Esophagus muscularis mucosa (tissue), 4 donors: ENCODE measurements at regions not wholly inside any gene's neighbourhood (a gene's known extent, or its start where the extent isn't known, plus 50 kb on each side); places are given as distances from the start of the nearest gene placed in this dataset.

ENCODE experiments used
- DNase-seq: peaks from one replicate; pipeline ENCODE4 v3.0.0-alpha.2; 2017; ENCODE audit errors: extremely low spot score
- H3K27ac ChIP-seq, 4 donors: fragments of 200-600 bp; sonication (generic); replicated peaks in 1 of 4; 1 replicate in 3 of 4; 2 replicates in 1 of 4; pipeline ENCODE4 v1.5.1; 2016 to 2019; ENCODE audit warnings: mild to moderate bottlenecking in 1 of 4
- H3K27me3 ChIP-seq, 4 donors: fragments of 200-600 bp; sonication (generic); one replicate each; pipeline versions ENCODE4 v1.5.1 to v1.6.0; 2016 to 2019
- H3K36me3 ChIP-seq, 4 donors: fragments of 200-600 bp; sonication (generic); one replicate each; pipeline ENCODE4 v1.5.1; 2016 to 2019
- H3K4me1 ChIP-seq, 4 donors: fragments of 200-600 bp; sonication (generic); one replicate each; pipeline ENCODE4 v1.5.1; 2016 to 2019
- H3K4me3 ChIP-seq, 4 donors: fragments of 200-600 bp; sonication (generic); 1 replicate in 2 of 4; 2 replicates in 2 of 4; pipeline ENCODE4 v1.5.1; 2016 to 2019; ENCODE audit warnings: mild to moderate bottlenecking in 4 of 4, moderate library complexity in 1 of 4
- H3K9me3 ChIP-seq, 4 donors: fragments of 200-600 bp; sonication (generic); 1 replicate in 3 of 4; 2 replicates in 1 of 4; pipeline ENCODE4 v1.5.1; 2016 to 2019
- EP300 ChIP-seq: sonication (generic); formaldehyde crosslinking; IDR thresholded peaks from one replicate; pipeline ENCODE4 v1.6.1; 2017; ENCODE audit warnings: antibody characterized with exemption
- POLR2A ChIP-seq: fragments of 450-650 bp; IDR thresholded peaks from one replicate; pipeline ENCODE4 v1.6.1; 2017; ENCODE audit warnings: antibody characterized with exemption, moderate library complexity, mild to moderate bottlenecking, low read depth
- POLR2AphosphoS5 ChIP-seq, 2 donors: sonication (generic); formaldehyde crosslinking; IDR thresholded peaks; one replicate each; pipeline ENCODE4 v1.6.1; 2017; ENCODE audit warnings: antibody characterized with exemption in 2 of 2
- WGBS: methylation state at CpG from one replicate; pipeline ENCODE4 v1.1.5; 2018; 5-methylcytosine and 5-hydroxymethylcytosine counted together
- intact Hi-C: fragments of 100-400 bp; cut with DNase I; formaldehyde crosslinking; loops from one replicate; pipeline ENCODE4 v1.15.1; 2023
- TF ChIP-seq, protein P1 (sequence below), 3 experiments: fragments of 200-600 bp in 2 of 3; fragments of 450-650 bp in 1 of 3; sonication (generic) in 2 of 3; IDR thresholded peaks; one replicate each; pipeline ENCODE4 v1.5.1; 2017 to 2019; ENCODE audit warnings: antibody characterized with exemption in 3 of 3, mild to moderate bottlenecking in 2 of 3, moderate library complexity in 1 of 3

DNA sequence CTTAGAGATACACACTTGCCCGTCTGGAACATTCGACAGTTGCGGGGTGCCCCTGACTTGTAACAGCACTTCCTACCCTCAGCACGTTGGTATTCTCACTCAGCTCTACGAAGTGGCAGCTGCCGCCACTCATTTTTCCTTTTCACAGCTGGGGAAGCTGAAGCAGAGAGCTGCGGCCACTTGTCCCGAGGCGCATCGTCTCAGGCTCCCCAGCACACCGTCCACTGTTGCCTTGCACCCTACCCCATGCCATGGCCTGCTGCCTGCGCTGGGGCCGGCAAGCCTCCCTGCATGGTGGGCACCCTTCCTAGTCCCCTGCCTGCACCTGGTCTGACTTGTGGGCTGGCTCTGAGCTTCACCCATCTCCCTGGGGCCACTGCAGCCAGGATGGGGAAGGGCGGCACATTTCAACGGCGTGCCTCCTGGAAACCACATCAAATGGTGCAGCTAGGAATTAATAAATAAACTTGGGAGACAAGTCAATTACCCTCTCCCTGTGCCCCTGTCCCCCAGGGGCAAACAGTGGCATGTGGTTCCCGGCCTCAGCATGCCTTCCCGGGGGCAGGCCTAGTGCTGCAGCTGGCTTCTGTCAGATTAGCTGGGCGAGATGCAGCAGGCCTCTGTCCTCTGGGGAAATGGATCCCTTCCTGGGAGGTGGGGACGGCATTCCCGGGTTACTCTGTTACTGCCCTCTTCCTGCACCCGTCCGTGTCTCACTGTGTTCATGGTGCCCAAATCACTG, 64.7 kb upstream of the HAAO start:
- H3K9me3 ChIP-seq: peaks cover 0 to 7% (median 0%) of the 10 kb centered on the region in 4 donors
- no peak for DNase-seq
- intact Hi-C loops: loop anchor here (5.0 to 10.0 kb wide), 2 partner anchors 90 to 628 kb away; no protein-coding TSS in a partner anchor
- H3K27ac ChIP-seq: no peak overlapping the region
- TF ChIP-seq POLR2AphosphoS5 (IDR thresholded peaks at IDR 0.05) (no peak), POLR2A (no peak), EP300 (no peak)
- TF ChIP-seq, protein P1, sequence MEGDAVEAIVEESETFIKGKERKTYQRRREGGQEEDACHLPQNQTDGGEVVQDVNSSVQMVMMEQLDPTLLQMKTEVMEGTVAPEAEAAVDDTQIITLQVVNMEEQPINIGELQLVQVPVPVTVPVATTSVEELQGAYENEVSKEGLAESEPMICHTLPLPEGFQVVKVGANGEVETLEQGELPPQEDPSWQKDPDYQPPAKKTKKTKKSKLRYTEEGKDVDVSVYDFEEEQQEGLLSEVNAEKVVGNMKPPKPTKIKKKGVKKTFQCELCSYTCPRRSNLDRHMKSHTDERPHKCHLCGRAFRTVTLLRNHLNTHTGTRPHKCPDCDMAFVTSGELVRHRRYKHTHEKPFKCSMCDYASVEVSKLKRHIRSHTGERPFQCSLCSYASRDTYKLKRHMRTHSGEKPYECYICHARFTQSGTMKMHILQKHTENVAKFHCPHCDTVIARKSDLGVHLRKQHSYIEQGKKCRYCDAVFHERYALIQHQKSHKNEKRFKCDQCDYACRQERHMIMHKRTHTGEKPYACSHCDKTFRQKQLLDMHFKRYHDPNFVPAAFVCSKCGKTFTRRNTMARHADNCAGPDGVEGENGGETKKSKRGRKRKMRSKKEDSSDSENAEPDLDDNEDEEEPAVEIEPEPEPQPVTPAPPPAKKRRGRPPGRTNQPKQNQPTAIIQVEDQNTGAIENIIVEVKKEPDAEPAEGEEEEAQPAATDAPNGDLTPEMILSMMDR (IDR thresholded peaks at IDR 0.05): no peak
- H3K36me3 ChIP-seq: no peaks in the 10 kb centered on the region
- H3K4me1 ChIP-seq: peaks cover 17 to 33% (median 31%) of the 10 kb centered on the region in 4 donors
- H3K27me3 ChIP-seq: no peaks in the 10 kb centered on the region
- no peak overlapping the region for H3K4me3 ChIP-seq
- 93% methylated on average over 23 of the region's 23 CpGs for WGBS

DNA sequence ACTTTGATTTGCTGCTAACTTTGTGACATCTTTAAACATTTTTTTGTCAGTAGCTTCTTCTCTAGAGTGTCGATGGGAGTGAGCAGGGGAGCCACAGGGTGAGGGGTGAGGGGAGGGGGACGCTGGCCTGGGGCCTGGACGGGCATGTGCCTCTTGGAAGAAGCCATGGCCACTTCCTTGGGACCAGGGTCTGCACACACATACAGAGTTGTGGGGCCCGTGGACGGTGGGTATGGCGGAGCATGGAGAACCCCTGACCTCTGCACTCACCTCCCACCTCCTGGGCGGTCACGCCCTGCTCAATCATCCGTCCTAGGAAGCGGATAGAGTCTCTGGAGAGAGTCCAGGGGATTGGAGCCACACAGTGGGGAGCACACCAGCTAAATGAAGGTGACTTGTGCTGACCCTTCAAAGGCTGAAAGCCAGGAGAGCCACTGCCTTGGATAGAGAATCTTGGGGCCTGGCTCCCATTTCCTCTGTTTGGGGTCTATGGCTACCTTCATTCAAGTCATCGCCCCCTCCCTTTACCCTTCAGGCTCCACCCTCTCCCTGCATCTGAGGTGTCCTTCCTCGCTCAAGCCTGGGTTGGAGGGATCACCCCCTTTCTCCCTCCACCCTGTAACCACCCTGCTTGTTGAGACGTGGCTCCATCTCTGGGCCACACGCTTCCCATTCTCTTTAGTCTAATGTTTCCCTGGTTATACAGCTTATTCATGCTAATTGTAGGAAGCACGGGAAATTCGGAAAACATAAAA, 63.9 kb upstream of the HAAO start:
- Histone ChIP-seq H3K9me3 (peaks cover 0 to 7% (median 0%) of the 10 kb centered on the region in 4 donors), H3K4me1 (peaks cover 17 to 39% (median 37%) of the 10 kb centered on the region in 4 donors), H3K27ac (no peak overlapping the region), H3K4me3 (no peak overlapping the region), H3K27me3 (no peaks in the 10 kb centered on the region), H3K36me3 (no peaks in the 10 kb centered on the region)
- intact Hi-C loops: loop anchor here (5.0 to 10.0 kb wide), 2 partner anchors 91 to 629 kb away; no protein-coding TSS in a partner anchor
- TF ChIP-seq EP300: no peak
- no peak for TF ChIP-seq POLR2A
- no peak for TF ChIP-seq POLR2AphosphoS5 (IDR thresholded peaks at IDR 0.05)
- TF ChIP-seq, protein P1 (IDR thresholded peaks at IDR 0.05): no peak
- DNase-seq: no peak
- WGBS: 91% methylated on average over 16 of the region's 16 CpGs

- DNase-seq: no peak
- intact Hi-C loops: loop anchor here (5.0 to 10.0 kb wide), 2 partner anchors 92 to 629 kb away; no protein-coding TSS in a partner anchor
- no peak for TF ChIP-seq EP300
- TF ChIP-seq, protein P1 (IDR thresholded peaks at IDR 0.05): no peak
- no peak for TF ChIP-seq POLR2AphosphoS5 (IDR thresholded peaks at IDR 0.05)
- no peak for TF ChIP-seq POLR2A
- Histone ChIP-seq H3K4me3 (no peak overlapping the region), H3K9me3 (peaks cover 0 to 7% (median 0%) of the 10 kb centered on the region in 4 donors), H3K4me1 (peaks cover 17 to 44% (median 40%) of the 10 kb centered on the region in 4 donors), H3K36me3 (no peaks in the 10 kb centered on the region), H3K27ac (peak overlapping the region; percentile 70 to 81 (median 77)), H3K27me3 (no peaks in the 10 kb centered on the region)
- 70% methylated on average over 10 of the region's 11 CpGs for WGBS
Observed at GRCh38 chr2:42855221-42855970, 63.0 kb upstream of the HAAO start.

- H3K27ac ChIP-seq: peak overlapping the region; percentile 70 to 81 (median 77)
Observed at GRCh38 chr2:42854207-42854818, 61.9 kb upstream of the HAAO start.

More at GRCh38 chr2:42854207-42854818, 61.9 kb upstream of the HAAO start:
- Histone ChIP-seq H3K4me3 (no peak overlapping the region), H3K9me3 (peaks cover 0 to 7% (median 0%) of the 10 kb centered on the region in 4 donors), H3K27me3 (no peaks in the 10 kb centered on the region), H3K4me1 (peaks cover 17 to 46% (median 40%) of the 10 kb centered on the region in 4 donors), H3K36me3 (no peaks in the 10 kb centered on the region)
- WGBS: 55% methylated on average over 9 of the region's 16 CpGs
- TF ChIP-seq POLR2AphosphoS5 (IDR thresholded peaks at IDR 0.05) (no peak), EP300 (no peak), POLR2A (no peak)
- TF ChIP-seq, protein P1 (IDR thresholded peaks at IDR 0.05): no peak
- DNase-seq: no peak
- intact Hi-C loops: loop anchor here (10.0 kb wide), 1 partner anchor 630 kb away; no protein-coding TSS in a partner anchor
